ENCODE measurements at regions not wholly inside any gene's neighbourhood (a gene's known extent, or its start where the extent isn't known, plus 50 kb on each side); places are given as distances from the start of the nearest gene placed in this dataset.

GRCh38 chr16:7013990-7014389 lies 318.7 kb upstream of the RBFOX1 start:
- no peak for DNase-seq (ENCODE audit: low read depth)

DNA sequence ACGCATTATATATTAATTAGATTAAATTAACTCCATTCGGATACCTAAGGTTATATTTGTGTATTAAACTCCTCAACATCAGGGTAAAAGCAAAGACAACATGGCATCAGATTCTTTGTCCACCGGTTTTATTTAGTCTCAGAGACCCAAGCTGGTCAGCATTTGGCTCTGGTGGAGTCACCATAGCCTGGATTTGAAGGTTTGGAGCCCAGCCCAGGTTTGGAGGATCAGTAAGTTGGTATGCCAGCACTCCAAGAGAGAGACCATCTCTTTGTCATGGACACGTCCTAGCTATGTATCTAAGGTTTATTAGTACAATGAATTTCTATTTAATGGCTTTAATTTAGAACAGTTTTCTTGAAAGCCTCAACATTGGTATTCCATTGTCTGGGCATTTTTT lies 328.4 kb upstream of the RBFOX1 start:
- DNase-seq (ENCODE audit: low read depth), result no peak

DNA sequence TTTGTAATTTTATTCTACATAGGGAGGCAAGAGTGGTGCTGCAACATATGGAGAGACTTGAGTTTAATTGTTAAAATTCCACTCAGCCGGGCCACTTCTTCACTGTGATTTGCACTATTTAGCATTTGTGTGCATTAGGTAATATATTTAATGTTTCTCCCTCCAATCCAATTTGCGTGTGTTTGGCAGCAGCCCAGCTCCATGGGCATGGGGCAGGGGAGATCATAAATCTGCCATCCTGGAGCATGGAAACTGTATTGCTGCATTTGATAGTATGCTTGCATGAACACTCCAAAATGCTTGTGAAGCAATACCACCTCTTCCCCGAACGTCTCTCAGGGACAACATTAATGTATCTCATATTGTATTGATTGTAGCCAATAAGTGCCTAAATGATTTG lies 339.1 kb upstream of the RBFOX1 start:
- DNase-seq (ENCODE audit: low read depth), result no peak

DNA sequence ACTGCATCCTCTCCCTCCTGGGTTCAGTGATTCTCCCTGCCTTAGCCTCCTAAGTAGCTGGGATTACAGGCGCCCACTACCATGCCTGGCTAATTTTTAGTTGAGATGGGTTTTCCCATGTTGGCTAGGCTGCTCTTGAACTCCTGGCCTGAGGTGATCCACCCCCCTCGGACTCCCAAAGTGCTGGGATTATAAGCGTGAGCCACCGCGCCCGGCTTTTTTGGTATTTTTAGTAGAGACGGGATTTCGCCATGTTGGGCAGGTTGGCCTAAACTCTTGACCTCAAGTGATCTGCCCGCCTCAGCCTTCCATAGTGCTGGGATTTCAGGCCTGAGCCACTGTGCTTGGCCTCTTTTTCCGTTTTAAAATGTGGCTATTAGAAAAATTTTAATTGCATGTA lies 343.8 kb upstream of the RBFOX1 start:
- DNase-seq (ENCODE audit: low read depth), result no peak

DNA sequence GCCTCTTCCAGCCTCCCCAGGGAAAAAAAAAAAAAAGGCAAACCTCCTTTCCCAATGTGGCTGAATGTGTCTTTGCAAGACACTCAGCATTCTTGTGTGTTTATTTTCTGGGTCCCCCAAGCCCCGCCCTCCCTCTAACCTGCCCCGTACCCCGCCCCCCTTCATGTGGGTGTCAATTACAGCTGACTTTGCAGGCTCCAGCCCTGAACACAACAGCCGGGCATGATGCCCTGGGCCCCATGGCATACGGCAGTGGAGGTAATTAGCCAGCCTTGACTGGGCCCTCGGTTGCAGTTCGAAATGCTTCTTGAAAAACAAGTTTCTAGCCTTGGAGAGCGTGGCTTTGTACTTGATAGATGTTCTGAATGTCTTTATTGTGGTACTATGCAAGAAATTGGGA lies 354.7 kb upstream of the RBFOX1 start:
- no peak for DNase-seq (ENCODE audit: low read depth)

- no peak for DNase-seq (ENCODE audit: low read depth)
These were observed 355.4 kb upstream of the RBFOX1 start for GRCh38 chr16:6977291-6977690.

- DNase-seq (ENCODE audit: low read depth), result no peak
These were observed 355.9 kb upstream of the RBFOX1 start for GRCh38 chr16:6976716-6977115.

GRCh38 chr16:6970171-6970857 lies 362.3 kb upstream of the RBFOX1 start:
- DNase-seq (ENCODE audit: low read depth), result no peak

GRCh38 chr16:6969594-6969993 lies 363.1 kb upstream of the RBFOX1 start:
- no peak for DNase-seq (ENCODE audit: low read depth)

- DNase-seq (ENCODE audit: low read depth), result no peak
These were observed 364.8 kb upstream of the RBFOX1 start for GRCh38 chr16:6967796-6968320.

DNA sequence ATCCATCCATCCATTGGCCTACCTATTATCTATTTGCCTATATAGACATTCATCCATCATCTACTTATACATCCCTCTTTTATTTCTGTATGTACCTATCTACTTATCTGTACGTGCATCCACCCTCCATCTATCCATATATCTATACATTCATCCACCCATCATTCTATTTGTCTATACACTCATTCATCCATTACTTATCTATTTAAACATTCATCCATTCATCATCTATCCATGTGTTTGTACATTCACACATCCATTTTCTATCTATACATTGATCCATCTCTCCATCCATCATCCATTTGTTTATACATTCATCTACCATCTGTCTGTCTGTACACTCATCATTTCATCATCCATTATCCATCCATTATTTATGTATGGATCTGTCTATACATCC lies 365.7 kb upstream of the RBFOX1 start:
- no peak for DNase-seq (ENCODE audit: low read depth)

- no peak for DNase-seq (ENCODE audit: low read depth)
These were observed 368.0 kb upstream of the RBFOX1 start for GRCh38 chr16:6964679-6965078.

DNA sequence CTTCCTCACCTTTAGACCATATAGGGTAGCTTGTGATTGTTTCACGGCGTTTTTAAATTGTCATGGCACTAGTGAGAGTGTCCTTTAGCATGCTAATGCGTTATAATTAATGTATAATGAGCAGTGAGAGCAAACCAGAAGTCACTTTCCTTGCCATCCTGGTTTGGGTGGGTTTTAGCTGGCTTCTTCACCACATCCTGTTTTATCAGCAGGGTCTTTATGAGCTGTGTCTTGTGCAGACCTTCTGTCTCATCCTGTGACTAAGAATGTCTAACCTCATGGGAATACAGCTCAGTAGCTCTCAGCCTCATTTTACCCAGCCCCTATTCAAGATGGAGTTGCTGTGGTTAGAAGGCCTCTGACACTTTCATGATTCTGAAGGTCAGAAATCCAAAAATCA lies 370.9 kb upstream of the RBFOX1 start:
- DNase-seq (ENCODE audit: low read depth), result no peak

GRCh38 chr16:6958184-6958583 lies 374.5 kb upstream of the RBFOX1 start:
- no peak for DNase-seq (ENCODE audit: low read depth)

DNA sequence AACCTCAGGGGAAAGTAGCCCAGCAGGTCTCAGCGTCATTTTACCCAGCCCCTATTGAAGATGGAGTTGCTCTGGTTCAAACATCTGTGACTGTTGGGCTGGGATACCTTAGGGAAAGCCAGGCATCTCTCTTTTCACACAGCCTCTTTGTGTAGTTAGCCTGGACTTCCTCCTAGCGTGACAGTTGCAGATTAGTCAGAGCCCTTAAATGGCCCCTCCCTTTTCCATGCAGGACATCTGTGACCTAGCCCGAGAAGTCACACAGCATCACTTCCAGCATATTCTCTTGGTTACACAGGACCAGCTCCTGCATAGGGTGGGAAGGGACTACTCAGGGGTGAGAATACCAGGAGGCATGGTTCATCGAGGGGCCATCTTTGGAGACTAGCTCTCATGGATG lies 375.0 kb upstream of the RBFOX1 start:
- no peak for DNase-seq (ENCODE audit: low read depth)

DNA sequence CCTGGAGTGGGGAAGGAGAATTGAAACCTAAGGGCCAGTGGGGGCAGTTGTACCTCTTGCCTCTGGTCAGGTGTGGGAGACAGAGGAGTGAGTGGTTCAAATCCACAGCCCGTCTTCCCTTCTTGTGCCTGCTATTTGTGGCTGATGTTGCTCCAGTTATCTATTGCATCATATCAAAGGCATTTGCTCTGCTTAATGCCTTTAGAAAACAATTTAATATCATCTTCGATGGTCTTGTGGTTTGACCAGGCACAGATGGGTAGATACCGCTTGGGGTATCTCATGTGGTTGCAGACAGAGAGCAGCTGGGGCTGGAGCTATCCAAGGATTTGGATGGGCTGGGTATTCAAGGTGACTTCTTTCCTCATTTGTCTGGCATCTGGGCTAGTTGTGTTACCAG lies 376.1 kb upstream of the RBFOX1 start:
- no peak for DNase-seq (ENCODE audit: low read depth)

GRCh38 chr16:6955303-6955702 lies 377.3 kb upstream of the RBFOX1 start:
- no peak for DNase-seq (ENCODE audit: low read depth)

- no peak for DNase-seq (ENCODE audit: low read depth)
These were observed 383.4 kb upstream of the RBFOX1 start for GRCh38 chr16:6949240-6949639.

- DNase-seq (ENCODE audit: low read depth), result no peak
These were observed 385.4 kb upstream of the RBFOX1 start for GRCh38 chr16:6947291-6947690.

DNA sequence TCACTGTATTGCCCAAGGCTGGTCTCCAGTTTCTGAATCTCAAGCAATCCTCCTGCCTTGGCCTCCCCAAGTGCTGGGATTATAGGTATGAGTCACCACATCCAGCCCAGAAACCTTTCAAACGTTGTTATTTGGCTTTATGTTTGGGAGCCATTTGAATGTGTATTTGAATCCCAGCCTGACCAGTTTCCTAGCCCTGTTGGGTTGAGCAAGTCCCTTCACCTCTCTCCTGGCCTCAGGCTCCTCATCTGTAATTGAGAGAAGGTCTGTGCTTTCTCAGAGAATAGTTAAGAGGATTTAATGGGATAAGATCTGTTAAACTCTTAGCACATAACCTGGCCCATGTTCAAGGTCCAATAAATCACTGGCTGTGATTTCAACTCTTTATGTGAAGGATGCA lies 385.8 kb upstream of the RBFOX1 start:
- DNase-seq (ENCODE audit: low read depth), result no peak

- DNase-seq (ENCODE audit: low read depth), result no peak
These were observed 386.5 kb upstream of the RBFOX1 start for GRCh38 chr16:6946106-6946505.

DNA sequence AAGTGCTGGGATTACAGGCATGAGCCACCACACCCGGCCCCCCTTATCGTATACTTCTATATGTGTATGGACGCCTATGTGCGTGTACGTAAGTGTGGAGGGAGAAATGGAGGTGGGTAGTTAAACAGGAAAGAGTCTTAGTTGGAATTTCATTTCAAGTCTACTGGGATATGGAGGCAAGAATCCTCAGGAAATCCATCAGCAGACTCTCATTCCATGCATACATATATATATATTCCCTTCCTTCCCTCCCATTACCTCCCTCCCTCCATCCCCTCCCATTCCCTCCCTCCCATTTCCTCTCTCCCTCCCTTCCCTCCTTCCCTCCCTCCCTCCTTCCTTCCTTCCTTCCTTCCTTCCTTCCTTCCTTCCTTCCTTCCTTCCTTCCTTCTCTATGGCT lies 391.7 kb upstream of the RBFOX1 start:
- DNase-seq (ENCODE audit: low read depth), result no peak

- DNase-seq (ENCODE audit: low read depth), result no peak
These were observed 395.0 kb upstream of the RBFOX1 start for GRCh38 chr16:6937641-6938040.

DNA sequence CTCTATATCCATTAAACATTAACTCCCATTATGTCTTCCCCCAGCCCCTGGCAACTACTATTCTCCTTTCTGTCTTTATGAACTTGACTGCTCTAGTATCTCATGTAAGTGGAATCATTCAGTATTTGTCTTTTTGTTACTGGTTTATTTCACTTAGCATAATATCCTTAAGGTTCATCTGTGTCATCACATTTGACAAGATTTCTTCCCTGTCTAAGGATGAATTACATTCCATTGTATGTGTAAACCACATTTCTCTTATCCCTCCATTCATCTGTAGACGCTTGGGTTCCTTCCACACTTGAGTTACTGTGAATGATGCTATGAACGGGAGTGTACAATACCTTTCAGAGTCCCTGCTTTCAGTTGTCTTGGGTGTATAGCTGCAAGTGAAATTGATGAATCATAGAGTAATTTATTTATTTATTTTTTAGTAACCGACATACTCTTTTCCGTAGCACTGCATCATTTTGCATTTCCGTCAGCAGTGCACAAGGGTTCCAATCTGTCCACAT lies 399.7 kb upstream of the RBFOX1 start:
- DNase-seq (ENCODE audit: low read depth), result no peak

Measured in activated gamma-delta T cell treated with anti-CD3 and anti-CD28 coated beads, Interleukin-2, amount 50 U/mL, for 16 hours (primary cell).